ENCODE measurements at regions not wholly inside any gene's neighbourhood (a gene's known extent, or its start where the extent isn't known, plus 50 kb on each side); places are given as distances from the start of the nearest gene placed in this dataset.

DNA sequence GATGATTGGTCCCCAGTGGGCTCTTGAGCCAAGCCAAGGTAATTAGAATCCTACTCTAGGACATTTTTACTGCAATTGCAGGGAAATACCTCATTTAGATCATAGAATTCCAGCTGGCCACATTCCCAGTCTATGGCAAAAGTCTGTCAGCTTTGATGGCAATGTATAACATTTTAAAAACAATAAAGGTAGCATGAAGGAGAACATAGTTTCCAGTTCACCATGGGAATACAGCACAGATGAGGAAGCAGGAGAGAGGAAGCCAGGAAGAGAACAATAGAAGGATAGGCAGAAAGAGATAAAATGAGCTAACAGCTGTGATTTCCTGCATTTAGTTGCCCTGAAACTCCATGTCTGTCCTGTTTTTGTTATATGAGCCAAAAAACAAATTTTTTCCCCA lies 897.3 kb upstream of the DDX18 start:
- DNase-seq (ENCODE audit: low read depth): no peak
- TF ChIP-seq, protein P1, sequence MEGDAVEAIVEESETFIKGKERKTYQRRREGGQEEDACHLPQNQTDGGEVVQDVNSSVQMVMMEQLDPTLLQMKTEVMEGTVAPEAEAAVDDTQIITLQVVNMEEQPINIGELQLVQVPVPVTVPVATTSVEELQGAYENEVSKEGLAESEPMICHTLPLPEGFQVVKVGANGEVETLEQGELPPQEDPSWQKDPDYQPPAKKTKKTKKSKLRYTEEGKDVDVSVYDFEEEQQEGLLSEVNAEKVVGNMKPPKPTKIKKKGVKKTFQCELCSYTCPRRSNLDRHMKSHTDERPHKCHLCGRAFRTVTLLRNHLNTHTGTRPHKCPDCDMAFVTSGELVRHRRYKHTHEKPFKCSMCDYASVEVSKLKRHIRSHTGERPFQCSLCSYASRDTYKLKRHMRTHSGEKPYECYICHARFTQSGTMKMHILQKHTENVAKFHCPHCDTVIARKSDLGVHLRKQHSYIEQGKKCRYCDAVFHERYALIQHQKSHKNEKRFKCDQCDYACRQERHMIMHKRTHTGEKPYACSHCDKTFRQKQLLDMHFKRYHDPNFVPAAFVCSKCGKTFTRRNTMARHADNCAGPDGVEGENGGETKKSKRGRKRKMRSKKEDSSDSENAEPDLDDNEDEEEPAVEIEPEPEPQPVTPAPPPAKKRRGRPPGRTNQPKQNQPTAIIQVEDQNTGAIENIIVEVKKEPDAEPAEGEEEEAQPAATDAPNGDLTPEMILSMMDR (IDR thresholded peaks at IDR 0.05; ENCODE audit: insufficient read depth, low read depth, low read length): no peak
- POLR2A ChIA-PET: no interaction called here
- CTCF ChIA-PET: no interaction called here
- Histone ChIP-seq H3K4me3 (ENCODE audit: low read depth, low read length) (no peak overlapping the region), H3K27me3 (ENCODE audit: control insufficient read depth, insufficient read depth, low read length) (no peaks in the 10 kb centered on the region), H3K36me3 (ENCODE audit: control insufficient read depth, insufficient read depth, low read length) (no peaks in the 10 kb centered on the region)

DNA sequence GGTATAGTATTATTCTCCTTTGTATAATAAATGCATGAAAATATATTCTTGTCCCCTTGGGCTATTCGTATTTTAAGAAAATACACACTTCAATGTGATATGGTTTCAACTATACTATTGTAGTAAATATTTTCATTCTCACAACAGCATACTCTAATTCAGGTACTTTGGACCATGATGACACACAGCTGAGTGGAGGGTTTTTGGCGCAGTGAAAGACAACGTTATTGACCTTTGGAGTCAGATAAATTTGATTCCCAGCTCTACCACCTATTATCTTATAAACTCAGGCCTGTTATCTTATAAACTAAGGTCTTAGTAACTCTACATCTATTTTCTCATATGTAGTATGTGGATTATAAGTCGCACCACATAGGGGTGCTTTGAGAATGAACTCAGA lies 895.9 kb upstream of the DDX18 start:
- CTCF ChIA-PET: no interaction called here
- TF ChIP-seq, protein P1 (IDR thresholded peaks at IDR 0.05; ENCODE audit: insufficient read depth, low read depth, low read length): no peak
- Histone ChIP-seq H3K4me3 (ENCODE audit: low read depth, low read length) (no peak overlapping the region), H3K36me3 (ENCODE audit: control insufficient read depth, insufficient read depth, low read length) (no peaks in the 10 kb centered on the region), H3K27me3 (ENCODE audit: control insufficient read depth, insufficient read depth, low read length) (no peaks in the 10 kb centered on the region)
- POLR2A ChIA-PET: no interaction called here
- DNase-seq (ENCODE audit: low read depth): no peak

DNA sequence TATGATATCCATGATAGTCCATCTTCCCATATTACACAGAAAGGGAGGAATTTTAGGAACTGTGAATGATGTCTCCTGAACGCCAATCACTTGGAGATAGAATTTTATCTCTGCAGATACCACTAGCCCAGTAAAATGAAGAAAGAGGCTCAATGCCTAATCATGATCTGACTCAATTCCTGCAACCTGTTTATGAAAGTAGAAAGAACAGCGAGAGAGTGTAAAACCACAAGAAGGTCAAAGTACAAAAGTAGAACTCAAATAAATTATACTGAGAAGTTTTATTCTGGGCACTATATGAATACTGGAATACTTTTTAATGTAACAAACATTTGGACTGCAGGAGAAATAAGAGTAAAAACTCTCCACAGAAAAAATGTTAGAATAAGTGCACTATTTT lies 892.1 kb upstream of the DDX18 start:
- no peaks in the 10 kb centered on the region for H3K27me3 ChIP-seq (ENCODE audit: control insufficient read depth, insufficient read depth, low read length)
- H3K36me3 ChIP-seq (ENCODE audit: control insufficient read depth, insufficient read depth, low read length): no peaks in the 10 kb centered on the region
- H3K4me3 ChIP-seq (ENCODE audit: low read depth, low read length): no peak overlapping the region
- DNase-seq (ENCODE audit: low read depth): no peak
- TF ChIP-seq, protein P1 (IDR thresholded peaks at IDR 0.05; ENCODE audit: insufficient read depth, low read depth, low read length): no peak
- ChIA-PET CTCF (no interaction called here), POLR2A (no interaction called here)

DNA sequence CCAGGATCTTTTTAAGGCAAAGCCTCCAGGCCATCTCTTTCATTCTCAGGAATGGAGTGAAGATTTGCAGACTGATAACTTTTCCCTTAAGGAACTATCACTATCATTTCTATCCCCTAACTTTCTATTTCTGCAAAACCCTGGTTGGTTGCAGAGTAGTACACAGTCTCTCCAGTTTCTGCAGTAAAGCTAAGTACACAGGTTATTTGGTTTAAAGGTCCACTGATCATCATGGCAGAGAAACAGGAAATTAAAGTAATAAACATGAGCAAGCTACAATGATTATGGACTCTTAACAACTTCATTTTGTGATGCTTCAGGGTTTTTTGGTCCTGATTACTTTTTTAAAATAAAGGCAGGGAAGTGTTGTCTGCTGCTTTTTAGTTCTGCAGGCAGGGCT lies 890.0 kb upstream of the DDX18 start:
- ChIA-PET CTCF (no interaction called here), POLR2A (no interaction called here)
- TF ChIP-seq, protein P1 (IDR thresholded peaks at IDR 0.05; ENCODE audit: insufficient read depth, low read depth, low read length): no peak
- H3K27me3 ChIP-seq (ENCODE audit: control insufficient read depth, insufficient read depth, low read length): no peaks in the 10 kb centered on the region
- no peaks in the 10 kb centered on the region for H3K36me3 ChIP-seq (ENCODE audit: control insufficient read depth, insufficient read depth, low read length)
- no peak overlapping the region for H3K4me3 ChIP-seq (ENCODE audit: low read depth, low read length)
- DNase-seq (ENCODE audit: low read depth): no peak

DNA sequence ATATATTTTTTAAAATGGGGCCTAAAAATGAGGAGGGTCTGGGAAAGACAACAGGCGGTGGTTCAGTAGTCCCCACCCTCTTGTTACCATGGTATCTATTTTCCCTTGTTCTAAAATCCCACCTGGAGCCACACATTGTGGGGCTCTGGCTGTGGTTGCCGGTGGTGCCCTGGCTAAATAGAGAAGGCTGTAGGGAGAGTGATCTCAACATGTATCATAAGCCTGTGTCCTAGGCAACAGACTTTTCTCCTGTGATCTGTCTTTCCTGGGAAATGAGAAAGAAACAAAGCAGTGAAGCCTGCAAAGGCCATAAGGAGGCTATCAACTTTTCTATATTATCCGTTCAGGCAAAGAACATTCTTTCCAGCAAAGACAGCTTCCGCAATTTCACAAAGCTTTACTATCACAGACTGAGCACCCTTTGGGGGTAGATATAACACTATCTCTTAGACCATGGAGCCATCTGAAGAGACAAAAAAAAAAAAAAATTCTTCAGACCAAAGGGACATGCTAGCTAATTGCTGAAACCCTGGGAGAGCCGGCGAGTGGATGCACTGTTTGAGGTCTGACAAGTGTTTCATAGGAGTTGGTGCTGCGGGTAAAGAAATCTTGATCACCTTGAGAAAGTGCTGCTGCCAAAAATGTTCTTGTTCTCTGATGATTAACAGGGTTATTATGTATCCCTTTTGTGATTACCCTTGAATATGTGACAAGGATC lies 879.2 kb upstream of the DDX18 start:
- POLR2A ChIA-PET: no interaction called here
- H3K4me3 ChIP-seq (ENCODE audit: low read depth, low read length): no peak overlapping the region
- CTCF ChIA-PET: interaction anchor here (0.6 kb wide), 1 partner anchor 173 kb away, joined by 3 read pairs; no protein-coding TSS in a partner anchor

More for the DNA sequence above, 879.2 kb upstream of the DDX18 start:
- TF ChIP-seq, protein P1 (IDR thresholded peaks at IDR 0.05; ENCODE audit: insufficient read depth, low read depth, low read length): no peak
- H3K36me3 ChIP-seq (ENCODE audit: control insufficient read depth, insufficient read depth, low read length): no peaks in the 10 kb centered on the region
- H3K27me3 ChIP-seq (ENCODE audit: control insufficient read depth, insufficient read depth, low read length): no peaks in the 10 kb centered on the region
- DNase-seq (ENCODE audit: low read depth): no peak

Measured in BJ (cell line).